ENCODE measurements at regions not wholly inside any gene's neighbourhood (a gene's known extent, or its start where the extent isn't known, plus 50 kb on each side); places are given as distances from the start of the nearest gene placed in this dataset.

DNA sequence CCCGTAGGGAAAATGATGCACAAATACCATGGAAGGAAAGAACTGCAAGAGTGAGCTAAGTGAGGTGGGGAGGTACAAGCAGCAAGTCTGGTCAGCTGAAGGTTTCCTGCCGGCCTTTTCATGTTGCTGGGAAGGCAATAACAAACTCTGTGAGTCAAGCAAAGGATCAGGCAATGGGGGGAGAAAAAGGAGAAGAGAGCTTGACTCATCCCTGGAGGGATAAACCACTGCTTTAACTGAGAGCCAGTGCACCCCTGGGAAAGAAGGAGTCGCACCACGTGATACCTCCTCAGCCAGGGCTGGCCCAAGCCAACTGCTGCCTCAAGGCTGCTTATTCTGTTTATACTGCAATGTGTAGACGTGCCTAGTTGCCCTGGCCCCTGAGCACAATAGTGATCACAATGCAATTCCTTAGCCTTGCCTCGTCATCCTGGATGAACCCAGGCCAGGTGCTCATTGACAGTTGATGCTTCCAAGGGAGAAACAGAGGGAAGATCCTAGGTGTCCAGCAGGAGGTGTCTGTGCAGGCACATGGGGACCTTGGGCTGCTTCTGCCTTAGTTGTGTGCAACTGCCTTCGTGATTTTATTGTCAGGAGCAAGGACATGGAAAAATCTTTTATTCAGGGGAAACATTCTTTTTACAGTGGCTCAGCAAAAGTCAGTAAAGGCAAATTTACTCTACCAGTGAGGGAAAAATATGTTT lies 203.0 kb upstream of the TUT7 start:
- DNase-seq = no peak

DNA sequence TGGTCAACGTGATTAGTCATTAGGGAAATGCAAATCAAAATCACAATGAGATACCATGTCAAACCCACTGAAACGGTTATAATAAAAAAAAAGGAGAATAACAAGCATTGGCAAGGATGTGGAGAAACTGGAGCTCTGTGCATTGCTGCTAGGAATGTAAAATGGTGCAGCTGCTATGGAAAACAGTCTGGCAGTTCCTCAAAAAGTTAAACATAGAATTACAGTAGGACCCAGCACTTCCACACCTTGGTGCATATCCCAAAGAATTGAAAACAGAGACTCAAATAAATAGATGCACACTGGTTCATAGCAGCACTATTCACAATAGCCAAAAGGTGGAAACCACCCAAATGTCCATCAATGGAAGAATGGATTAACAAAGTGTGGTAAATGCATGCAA lies 201.5 kb upstream of the TUT7 start:
- DNase-seq = no peak

DNA sequence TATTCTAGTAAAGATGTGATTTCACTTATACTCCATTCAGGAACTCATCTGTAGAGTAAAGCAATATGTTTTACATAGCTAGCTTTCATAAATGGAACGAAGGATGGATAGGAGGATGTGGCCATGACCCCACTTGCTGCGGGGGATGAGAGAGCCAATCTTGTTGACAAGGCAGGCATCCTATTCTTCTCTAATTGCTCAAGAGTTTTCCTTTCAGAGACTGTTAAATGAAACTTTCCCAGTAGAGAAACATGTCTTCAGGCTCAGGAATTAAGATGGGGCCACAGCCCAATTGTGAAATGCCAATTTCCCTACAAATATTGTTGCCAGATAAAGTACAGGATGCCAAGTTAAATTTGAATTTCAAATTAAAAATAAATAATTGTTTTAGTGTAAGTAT lies 196.2 kb upstream of the TUT7 start:
- DNase-seq = no peak

DNA sequence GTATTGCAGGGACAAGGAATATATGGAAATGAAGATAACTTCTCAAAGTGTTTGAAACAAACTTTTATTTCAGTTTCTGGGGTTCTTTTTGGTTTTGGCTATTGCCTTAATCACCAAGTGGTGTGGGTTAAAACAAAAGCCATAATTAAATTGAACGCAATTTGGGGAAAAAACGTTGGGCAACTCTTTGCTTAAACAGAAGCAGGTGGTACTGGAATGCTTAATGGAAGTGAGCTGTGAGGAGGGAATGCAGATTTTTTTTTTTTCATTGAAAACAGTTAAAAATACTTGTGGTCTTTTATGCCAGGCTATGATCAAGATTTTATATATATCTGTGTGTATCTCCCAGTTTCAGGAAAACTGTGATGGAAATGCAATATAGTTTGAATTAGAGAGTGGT lies 195.7 kb upstream of the TUT7 start:
- DNase-seq = no peak

DNA sequence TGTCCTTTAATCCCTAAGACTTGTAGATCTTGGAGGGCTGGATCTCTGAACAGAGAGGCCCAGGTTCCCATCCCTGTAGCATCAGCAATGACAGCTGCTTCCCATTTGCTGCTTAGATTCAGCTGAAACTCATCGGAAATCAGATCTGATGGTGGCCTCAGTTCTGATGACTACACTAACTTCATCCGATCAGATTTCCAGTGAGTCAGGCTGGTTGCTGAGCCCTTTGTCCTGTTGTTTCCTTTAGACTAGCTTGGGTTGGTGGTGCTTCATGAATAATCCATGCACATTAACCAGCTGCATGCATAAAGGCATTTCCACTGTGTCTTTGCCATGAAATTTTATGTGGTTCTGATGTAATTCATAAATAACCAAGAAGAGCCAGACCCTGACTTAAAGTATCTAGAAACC lies 195.2 kb upstream of the TUT7 start:
- no peak for DNase-seq

DNA sequence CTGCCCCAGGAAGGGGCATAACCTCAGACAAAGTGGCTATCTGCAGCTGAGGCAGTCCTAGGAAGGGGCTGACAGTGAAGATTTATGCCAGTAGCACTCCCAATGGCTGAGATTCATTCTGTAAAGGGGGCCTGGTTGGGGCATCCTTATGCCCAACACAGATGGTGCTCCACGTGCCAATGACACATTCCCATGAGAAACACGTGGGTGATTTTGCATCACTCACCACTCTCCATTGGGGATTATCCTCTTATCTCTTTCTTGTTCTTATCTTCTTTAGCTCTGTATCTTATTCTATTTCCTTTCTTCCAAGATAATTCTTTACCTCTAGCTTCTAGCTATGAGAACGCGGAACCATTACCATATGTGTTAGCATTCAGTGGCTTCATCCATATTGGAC lies 194.0 kb upstream of the TUT7 start:
- no peak for DNase-seq

DNA sequence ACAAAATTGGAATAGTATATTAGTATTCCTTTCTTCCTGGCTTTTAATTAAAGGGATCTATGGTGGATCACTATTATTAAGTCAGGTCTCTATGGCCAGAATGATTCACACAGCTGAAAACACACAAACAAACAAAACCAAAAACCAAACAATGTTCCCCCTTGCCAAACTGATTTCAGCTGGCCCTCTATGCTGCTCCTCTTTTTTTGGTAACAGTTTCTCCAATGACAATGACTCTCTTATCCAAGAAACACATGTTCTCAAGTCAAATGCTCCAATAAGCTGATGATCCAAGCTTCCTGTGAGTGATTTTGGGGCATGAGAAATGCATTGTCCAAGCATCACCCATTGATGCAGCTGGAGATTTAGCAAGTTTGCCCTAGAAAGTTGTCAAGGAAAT lies 193.4 kb upstream of the TUT7 start:
- DNase-seq = no peak

DNA sequence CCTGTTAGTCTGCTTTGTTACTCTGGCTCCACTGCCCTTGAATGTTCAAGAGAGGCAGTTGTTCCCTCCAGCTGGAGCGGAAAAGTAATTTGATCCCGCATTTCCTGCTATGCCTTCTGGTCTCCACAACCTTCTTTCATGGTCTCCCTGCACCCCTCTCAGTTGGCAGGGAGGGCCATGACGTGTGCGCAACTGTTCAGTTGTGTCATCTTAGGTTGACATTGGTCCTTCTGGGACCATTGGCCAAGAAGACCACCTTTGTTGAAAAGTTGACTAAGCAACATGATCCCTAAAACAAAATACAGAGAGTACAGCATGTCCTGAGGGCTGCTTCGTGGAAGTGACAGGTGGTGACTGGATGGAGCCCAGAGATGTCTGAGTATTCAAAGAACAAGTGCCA lies 192.5 kb upstream of the TUT7 start:
- no peak for DNase-seq

DNA sequence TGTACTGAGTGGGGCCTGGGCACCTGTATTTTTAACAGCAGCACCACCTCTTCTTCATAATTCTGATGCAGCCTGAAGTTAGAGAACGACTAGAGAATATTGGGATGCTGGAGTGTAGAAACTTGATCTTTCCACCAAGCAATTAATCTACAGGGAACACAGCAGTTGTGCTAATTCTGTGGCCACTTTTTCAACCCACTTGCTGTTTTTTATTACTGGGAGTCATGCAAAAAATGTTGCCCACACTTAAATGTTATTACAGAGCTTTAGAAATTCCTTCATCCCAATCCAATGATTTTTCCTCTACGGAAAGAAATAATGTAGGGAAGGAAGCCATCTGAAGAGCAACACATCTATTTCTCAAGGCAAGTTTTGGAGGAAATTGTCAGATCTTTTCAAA lies 190.9 kb upstream of the TUT7 start:
- no peak for DNase-seq

DNA sequence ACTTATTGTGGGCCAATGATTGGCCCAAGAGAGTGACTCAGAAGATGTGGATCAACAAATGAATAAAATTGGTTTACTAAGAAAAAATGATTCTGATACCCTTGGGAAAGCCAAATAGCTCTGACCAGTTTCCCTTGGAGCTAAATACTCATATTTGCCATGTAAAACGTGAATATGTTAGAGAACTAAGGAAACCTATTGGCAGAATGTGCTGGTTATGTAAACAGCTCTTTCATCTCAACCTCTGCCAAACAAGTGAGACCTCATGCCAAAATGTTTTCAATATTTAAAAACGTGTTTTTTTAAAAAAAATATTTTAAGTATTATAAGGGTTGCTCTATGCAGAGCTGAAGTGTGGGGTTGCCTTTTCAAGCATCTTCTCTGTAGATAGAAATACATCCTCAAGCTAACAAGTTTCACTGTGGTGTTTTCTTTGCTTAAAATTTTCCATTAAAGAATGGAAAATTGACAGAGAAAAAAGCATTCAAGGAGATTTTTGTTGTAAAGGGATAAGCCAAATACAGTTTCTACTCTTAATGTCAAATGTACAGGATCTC lies 186.9 kb upstream of the TUT7 start:
- DNase-seq = no peak

DNA sequence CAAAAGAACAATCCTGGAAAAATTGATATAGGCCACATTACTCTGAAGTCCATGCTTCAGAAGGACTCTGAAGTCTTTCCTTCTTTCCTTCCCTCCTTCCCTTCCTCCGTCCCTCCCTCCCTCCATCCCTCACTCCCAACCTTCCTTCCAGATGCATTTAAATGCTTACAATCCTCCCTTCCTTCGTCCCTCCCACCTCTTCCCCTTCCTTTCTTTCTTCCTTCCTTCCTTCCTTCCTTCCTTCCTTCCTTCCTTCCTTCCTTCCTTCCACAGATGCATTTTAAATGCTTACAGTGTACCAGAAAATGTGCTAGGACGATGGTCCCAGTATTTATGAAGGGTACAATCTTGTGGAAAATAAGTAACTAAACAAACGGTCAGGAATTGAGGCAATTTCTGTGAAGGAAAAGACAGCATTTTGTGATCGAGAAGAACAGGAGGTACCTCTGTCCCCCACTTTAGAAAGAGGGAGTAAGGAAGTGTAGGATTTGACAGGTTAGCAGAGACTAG lies 181.3 kb upstream of the TUT7 start:
- no peak for DNase-seq

DNA sequence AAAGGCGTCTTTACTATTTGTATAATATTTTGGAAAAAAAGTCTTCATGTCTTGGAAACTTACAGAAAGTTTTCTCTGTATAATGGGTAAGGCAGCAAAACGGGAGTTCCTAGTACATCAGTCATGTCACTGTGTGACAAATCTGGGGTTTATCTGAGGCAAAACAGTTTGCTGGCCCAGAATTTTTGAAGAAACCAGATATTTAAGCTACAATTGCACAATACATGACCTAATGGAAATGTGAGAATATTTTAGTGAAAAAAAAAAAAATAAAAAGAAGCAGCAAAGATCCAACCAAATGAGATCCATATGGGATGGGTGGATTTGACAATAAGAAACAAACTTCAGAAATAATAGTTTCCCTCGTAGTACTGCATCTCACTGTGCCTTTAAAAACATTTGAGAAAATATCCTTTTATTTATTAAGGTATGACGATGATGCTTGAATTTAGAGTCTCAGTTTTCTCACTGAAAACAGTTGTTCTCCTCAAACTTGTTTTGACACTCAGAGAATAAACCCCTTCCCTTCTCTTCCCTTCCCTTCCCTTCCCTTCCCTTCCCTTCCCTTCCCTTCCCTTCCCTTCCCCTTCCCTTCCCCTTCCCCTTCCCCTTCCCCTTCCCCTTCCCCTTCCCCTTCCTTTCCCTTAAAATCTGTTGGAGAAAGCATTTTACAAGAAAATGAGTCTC lies 180.5 kb upstream of the TUT7 start:
- no peak for DNase-seq

DNA sequence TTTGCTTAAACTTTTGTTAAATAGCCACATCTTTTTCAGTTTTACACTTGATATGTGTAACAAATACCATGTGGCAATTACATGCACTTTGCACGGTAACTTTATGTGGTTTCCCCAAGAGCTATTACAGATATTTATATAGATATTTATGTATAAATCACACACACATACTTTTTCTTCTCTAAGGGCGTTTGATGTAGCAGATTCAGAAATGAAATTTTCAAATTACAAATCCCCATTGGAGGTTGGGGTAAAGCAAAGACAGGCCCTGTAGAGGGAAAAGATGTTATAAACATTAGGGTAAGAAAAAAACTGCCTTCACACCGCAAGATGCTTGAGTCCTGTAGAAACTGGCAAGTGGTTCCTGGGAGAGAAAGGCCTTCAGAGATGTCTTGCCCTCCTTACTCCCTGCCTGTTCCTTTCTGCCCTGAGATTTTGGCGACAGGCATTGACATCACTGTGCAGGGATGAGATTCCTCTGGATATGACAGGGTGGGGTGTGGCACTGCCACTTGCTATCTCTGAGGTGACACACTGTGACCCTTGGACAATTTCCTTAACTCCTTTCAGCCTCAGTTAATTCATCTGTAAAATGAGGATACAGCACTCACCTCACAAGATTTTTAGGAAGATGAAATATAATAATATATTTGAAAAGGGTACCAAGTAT lies 177.9 kb upstream of the TUT7 start:
- no peak for DNase-seq

DNA sequence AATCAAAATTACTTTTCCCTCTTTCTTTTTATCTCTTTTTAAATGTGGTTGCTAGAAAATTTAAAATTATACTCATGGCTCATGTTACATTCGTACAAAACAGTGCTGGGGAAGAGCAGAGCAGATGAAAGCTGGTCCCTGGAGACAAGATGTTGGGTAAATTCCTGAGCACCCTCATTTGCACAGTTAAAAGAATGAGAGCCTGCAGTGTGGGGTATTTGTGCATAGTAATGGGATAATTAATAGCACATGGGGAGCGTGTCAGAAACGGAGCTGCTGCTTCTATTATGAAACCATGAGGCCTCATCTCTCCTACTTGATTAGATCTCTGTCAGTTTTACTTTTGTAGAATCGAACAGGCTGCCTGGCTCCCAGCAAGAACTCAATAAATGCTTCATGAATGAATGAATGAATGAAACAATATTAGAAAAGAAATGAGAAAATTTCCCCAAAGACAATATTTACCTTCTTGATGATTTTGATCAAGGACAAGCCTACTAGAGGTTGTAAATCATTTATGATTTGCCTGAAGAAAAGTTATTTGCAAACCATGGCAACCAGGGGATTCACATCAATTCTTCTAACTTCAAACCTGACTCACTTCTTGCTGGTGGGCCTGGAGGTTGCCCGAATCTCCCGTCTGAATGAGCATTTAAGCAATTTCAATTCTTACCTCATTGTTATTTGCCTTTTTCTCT lies 177.2 kb upstream of the TUT7 start:
- DNase-seq = no peak

DNA sequence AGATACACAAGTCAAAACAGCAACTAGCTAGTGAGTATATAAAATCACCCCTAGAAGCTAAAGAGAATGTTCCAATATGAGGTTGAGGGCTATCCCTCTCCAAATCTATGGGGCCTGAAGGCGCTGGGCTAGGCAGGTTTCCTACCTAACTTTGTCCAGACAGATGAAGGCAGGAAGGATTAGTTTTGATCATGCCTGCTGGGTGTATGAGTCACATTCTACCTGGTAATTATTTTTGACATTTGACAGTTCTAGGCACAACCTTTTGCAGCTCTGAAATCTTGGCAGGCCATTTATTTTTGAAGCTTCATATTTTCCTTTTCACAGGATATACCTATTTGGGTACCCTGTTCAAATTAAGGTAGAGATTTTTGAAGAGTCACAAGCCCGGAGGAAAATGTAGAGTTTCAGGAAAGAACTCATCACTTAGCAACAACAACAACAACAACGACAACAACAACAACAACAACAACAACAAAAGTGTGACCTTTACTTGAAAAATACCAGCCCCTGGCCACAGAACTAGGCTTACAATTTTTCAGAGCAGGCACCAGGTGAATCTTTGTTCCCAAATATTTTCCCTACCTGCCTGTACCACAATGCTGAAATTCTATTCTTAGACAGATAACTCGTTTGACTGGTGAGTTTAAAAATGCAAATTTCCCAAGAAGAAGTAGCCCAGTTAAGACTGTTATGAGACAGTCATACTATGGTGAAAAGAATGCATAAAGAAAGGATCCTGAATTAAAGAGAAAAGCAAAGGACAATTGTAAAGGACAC lies 175.5 kb upstream of the TUT7 start:
- DNase-seq = no peak

DNA sequence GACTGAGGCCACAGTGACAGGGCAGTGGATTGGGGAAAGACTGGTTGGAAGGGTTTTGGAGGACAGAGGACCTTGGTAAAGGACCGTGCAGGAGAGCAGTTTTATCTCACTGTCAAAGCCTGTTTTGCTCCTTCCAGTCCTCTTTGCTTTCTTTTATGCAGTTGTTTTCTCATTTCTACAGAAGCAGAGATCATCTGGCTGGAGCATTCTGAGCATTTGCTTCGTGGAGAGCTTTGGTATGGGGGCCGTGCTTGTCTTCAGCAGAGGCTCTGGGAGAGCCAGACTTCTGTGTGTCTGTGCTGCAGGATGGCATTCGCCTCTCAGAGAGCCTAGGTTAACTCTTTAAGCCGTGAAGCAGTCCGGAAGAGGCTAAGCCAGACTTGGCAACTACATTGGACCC lies 171.8 kb upstream of the TUT7 start:
- DNase-seq = no peak

DNA sequence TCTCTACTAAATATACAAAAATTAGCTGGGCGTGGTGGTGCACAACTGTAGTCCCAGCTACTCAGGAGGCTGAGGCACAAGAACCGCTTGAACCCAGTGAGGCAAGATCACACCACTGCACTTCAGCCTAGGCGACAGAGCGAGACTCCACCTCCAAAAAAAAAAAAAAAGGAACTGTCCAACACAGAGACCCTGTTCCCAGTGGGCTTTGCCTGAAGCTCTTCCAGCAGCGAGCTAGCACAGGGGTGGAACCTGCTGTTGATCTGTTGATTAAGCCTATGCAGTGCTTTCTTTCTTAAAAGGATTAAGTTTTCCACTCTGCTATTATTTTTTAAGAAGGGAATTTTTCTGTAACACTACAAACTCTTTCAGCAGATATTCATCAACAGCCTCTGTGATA lies 171.0 kb upstream of the TUT7 start:
- DNase-seq = no peak

DNA sequence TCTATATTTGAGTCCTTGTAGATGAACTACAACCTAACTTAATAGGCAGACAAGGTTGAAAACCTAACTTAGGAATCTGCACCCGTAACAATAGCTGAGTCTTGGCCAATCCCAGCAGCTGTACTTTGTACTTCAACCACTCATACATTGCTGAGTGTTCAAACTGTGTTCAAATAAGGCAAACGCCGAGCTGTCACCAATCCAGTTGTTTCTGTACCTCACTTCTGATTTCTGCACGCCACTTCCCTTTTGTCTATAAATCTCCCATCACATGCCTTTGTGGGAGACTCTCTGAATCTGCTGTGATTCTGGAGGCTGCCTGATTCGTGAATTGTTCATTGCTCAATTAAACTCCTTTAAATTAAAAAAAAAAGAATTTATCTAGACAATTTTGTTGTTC lies 167.8 kb upstream of the TUT7 start:
- no peak for DNase-seq

DNA sequence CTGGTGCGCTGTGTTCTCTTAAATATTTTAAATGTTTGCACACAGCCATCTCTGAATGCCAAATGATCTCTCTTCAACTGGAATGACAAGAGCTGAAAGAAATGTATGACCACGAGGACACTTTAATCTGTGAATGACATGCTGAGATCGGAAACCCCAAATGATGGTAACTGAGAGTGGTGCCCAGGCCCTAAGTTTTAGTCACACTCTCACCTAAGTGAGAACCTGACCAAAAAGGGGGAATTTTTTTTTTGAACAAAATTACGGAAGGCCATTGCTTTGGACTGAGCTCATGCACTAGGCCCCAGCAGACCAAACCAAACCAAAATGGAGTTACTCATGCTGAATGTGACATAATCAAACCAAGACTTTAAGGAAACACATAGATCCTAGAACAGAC lies 167.1 kb upstream of the TUT7 start:
- DNase-seq = no peak

DNA sequence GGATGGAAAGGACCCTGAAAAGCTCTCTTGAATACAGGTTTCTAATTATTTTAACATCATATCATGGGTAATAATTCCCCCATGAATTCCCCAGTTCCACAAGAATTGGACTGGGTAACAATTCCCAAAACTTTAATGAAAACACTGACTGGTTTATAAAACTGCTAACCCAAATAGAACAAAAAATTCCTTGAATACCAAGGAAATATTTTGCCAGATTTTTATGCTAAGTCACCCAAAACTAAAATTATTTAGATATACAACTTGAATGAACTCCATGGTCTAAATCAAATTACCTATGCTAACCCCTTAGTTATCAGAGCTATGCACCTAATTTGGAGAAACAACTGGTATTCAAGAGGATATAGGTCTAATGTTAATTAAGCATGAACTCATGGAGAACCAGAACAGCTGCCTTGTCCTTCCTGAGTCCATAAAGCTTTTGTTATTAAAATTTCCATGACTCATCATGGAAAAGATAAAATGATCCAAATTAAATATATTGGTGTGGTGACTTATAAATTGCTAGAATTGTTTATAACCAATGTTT lies 164.9 kb upstream of the TUT7 start:
- DNase-seq = no peak

DNA sequence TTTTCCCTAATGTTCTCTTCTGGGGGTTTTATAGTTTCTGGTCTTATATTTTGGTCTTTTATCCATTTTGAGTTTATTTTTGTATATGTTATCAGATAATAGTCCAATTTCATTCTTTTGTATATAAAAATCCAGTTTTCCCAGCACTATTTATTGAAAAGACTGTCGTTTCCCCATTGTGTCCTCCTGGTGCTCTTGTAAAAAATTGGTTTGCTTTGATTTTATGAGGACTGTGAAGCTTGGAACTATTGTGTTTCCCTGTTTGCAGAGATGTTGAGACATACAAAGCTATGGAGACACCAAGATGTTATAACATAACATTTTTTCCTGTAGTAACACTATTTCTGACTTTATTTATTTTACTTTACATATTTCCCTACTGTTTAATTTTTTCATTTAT lies 163.3 kb upstream of the TUT7 start:
- no peak for DNase-seq

DNA sequence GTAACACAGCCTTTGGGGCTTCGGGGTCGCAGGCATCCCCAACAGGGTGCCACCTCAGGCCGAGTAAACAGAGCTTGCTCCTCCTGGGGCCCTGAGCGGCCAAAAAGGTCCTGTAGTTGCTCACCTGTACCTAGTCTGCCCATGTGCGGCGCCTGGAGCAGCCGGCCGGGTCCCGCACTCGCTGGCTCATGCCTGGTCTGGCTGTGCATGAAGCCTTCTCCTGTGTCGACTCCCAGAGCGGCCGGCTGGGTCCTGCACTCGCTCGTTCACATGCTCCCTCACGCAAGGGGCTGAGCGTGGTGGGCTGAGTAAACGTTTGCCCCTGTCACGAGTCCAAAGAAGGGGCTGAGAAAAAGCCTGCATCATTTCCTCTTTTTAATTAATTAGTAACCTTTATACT lies 162.4 kb upstream of the TUT7 start:
- no peak for DNase-seq

Measured in hippocampal formation (tissue), 2 donors.